Caco-2 (cell line): ENCODE measurements at regions not wholly inside any gene's neighbourhood (a gene's known extent, or its start where the extent isn't known, plus 50 kb on each side); places are given as distances from the start of the nearest gene placed in this dataset.

ENCODE experiments used
- BruUV-seq: library from RNA; stranded (reverse); fragments of 400-500 nt; replicated peaks from 2 replicates; lab custom pipeline; 2021; lab: Mats Ljungman, UMichigan
- CTCF ChIA-PET: fragments of 300-600 bp; sonication (Branson Sonifier 250); formaldehyde crosslinking; loops from one replicate; lab custom pipeline; 2022; ENCODE audit warnings: antibody characterized with exemption; lab: Charles Lee
- POLR2A ChIA-PET: fragments of 300-600 bp; sonication (Branson Sonifier 250); formaldehyde crosslinking; loops from one replicate; lab custom pipeline; 2022; ENCODE audit warnings: antibody characterized with exemption; lab: Charles Lee
- DNase-seq, 2 experiments: peaks; one replicate each; pipeline versions ENCODE4 v3.0.0 to v3.0.0-alpha.2; 2020 to 2022
- H3K27me3 ChIP-seq: replicated peaks from 2 replicates; pipeline ENCODE4 v1.6.0; 2011; ENCODE audit warnings: low read length; ENCODE audit not compliant: control insufficient read depth, insufficient read depth
- H3K36me3 ChIP-seq: 2 replicates; pipeline ENCODE4 v1.5.1; 2011; ENCODE audit warnings: low read length; ENCODE audit not compliant: control insufficient read depth, insufficient read depth
- H3K4me1 ChIP-seq: fragments of 250-450 bp; sonication (Bioruptor Pico); 2 replicates; pipeline ENCODE4 v1.5.1; 2020; ENCODE audit warnings: mild to moderate bottlenecking
- H3K4me3 ChIP-seq: 2 replicates; pipeline ENCODE4 v1.5.1; 2011; ENCODE audit warnings: low read depth, mild to moderate bottlenecking, control low read depth, low read length
- H3K9me3 ChIP-seq: fragments of 250-450 bp; sonication (Bioruptor Pico); 2 replicates; pipeline ENCODE4 v1.5.1; 2020; ENCODE audit warnings: mild to moderate bottlenecking, moderate library complexity
- H3K27ac Mint-ChIP-seq: one replicate; pipeline ENCODE4 v1.8.0; 2022; ENCODE audit warnings: mixed read lengths; ENCODE audit not compliant: unreplicated experiment
- H3K27me3 Mint-ChIP-seq: one replicate; pipeline ENCODE4 v1.8.0; 2022; ENCODE audit warnings: mixed read lengths; ENCODE audit not compliant: insufficient read depth, unreplicated experiment
- H3K36me3 Mint-ChIP-seq: one replicate; pipeline ENCODE4 v1.8.0; 2022; ENCODE audit warnings: mild to moderate bottlenecking, mixed read lengths; ENCODE audit not compliant: insufficient read depth, unreplicated experiment
- H3K4me1 Mint-ChIP-seq: one replicate; pipeline ENCODE4 v1.8.0; 2022; ENCODE audit warnings: low read depth, mixed read lengths; ENCODE audit not compliant: unreplicated experiment
- H3K4me3 Mint-ChIP-seq: one replicate; pipeline ENCODE4 v1.8.0; 2022; ENCODE audit warnings: mild to moderate bottlenecking, moderate library complexity, mixed read lengths; ENCODE audit not compliant: unreplicated experiment
- H3K9me3 Mint-ChIP-seq: one replicate; pipeline ENCODE4 v1.8.0; 2022; ENCODE audit warnings: mixed read lengths; ENCODE audit not compliant: unreplicated experiment
- CTCF ChIP-seq, 2 experiments: fragments of 200-600 bp in 1 of 2; IDR thresholded peaks; 1 replicate in 1 of 2; 2 replicates in 1 of 2; pipeline versions ENCODE4 v1.5.1 to v1.8.0; 2011 to 2022; ENCODE audit warnings: antibody characterized with exemption in 1 of 2, control low read depth in 1 of 2, inconsistent platforms in 1 of 2, low read depth in 1 of 2, low read length in 1 of 2, mild to moderate bottlenecking in 1 of 2, moderate library complexity in 1 of 2; ENCODE audit not compliant: insufficient read depth in 1 of 2, severe bottlenecking in 1 of 2, unreplicated experiment in 1 of 2
- intact Hi-C: fragments of 100-400 bp; cut with micrococcal nuclease; formaldehyde crosslinking; loops from one replicate; pipeline ENCODE4 v1.10.0; 2022; ENCODE audit not compliant: unreplicated experiment

GRCh38 chr13:61261746-61262472, 153.7 kb downstream of the PCDH20 start:
- Mint-ChIP-seq H3K4me1 (no peaks in the 10 kb centered on the region), H3K9me3 (no peaks in the 10 kb centered on the region), H3K27ac (no peak overlapping the region), H3K36me3 (no peaks in the 10 kb centered on the region), H3K27me3 (peaks cover 4% of the 10 kb centered on the region), H3K4me3 (no peak overlapping the region)
- TF ChIP-seq CTCF (IDR thresholded peaks at IDR 0.05; ENCODE audit: insufficient read depth in 1 of 2, low read depth in 1 of 2, low read length in 1 of 2, severe bottlenecking in 1 of 2, unreplicated experiment in 1 of 2): no peak
- CTCF ChIA-PET: no interaction called here
- Histone ChIP-seq H3K4me1 (no peaks in the 10 kb centered on the region), H3K27me3 (no peaks in the 10 kb centered on the region), H3K36me3 (no peaks in the 10 kb centered on the region), H3K4me3 (no peak overlapping the region), H3K9me3 (no peaks in the 10 kb centered on the region)
- DNase-seq: no peak
- no TSS peak for BruUV-seq
- POLR2A ChIA-PET: no interaction called here
- intact Hi-C loops: no loop called here

GRCh38 chr13:61258185-61258584, 157.5 kb downstream of the PCDH20 start:
- Histone ChIP-seq H3K4me3 (no peak overlapping the region), H3K27me3 (no peaks in the 10 kb centered on the region), H3K36me3 (no peaks in the 10 kb centered on the region), H3K4me1 (no peaks in the 10 kb centered on the region), H3K9me3 (no peaks in the 10 kb centered on the region)
- Mint-ChIP-seq H3K9me3 (no peaks in the 10 kb centered on the region), H3K4me3 (no peak overlapping the region), H3K27ac (no peak overlapping the region), H3K27me3 (peaks cover 4% of the 10 kb centered on the region), H3K4me1 (no peaks in the 10 kb centered on the region), H3K36me3 (no peaks in the 10 kb centered on the region)
- CTCF ChIA-PET: no interaction called here
- intact Hi-C loops: loop anchor here (5.0 kb wide), 1 partner anchor 301 kb away; no protein-coding TSS in a partner anchor
- DNase-seq: no peak
- POLR2A ChIA-PET: no interaction called here
- no TSS peak for BruUV-seq
- no peak for TF ChIP-seq CTCF (IDR thresholded peaks at IDR 0.05; ENCODE audit: insufficient read depth in 1 of 2, low read depth in 1 of 2, low read length in 1 of 2, severe bottlenecking in 1 of 2, unreplicated experiment in 1 of 2)

- Mint-ChIP-seq H3K27ac (no peak overlapping the region), H3K4me3 (no peak overlapping the region), H3K9me3 (no peaks in the 10 kb centered on the region), H3K27me3 (peaks cover 4% of the 10 kb centered on the region), H3K36me3 (no peaks in the 10 kb centered on the region), H3K4me1 (no peaks in the 10 kb centered on the region)
- POLR2A ChIA-PET: no interaction called here
- DNase-seq: peak in 1 of 2 experiments; percentile 18
- BruUV-seq: no TSS peak
- Histone ChIP-seq H3K4me1 (no peaks in the 10 kb centered on the region), H3K27me3 (no peaks in the 10 kb centered on the region), H3K9me3 (no peaks in the 10 kb centered on the region), H3K36me3 (no peaks in the 10 kb centered on the region), H3K4me3 (no peak overlapping the region)
- CTCF ChIA-PET: interaction anchor here (0.7 to 1.5 kb wide), 2 partner anchors 517 to 628 kb away, joined by 3 read pairs; no protein-coding TSS in a partner anchor
- intact Hi-C loops: loop anchor here (1.0 to 5.0 kb wide), 3 partner anchors 130 to 628 kb away; no protein-coding TSS in a partner anchor
- TF ChIP-seq CTCF (IDR thresholded peaks at IDR 0.05; ENCODE audit: insufficient read depth in 1 of 2, low read depth in 1 of 2, low read length in 1 of 2, severe bottlenecking in 1 of 2, unreplicated experiment in 1 of 2): peak in 1 of 2 experiments; percentile 52
Measured at GRCh38 chr13:61255040-61255796, 160.4 kb downstream of the PCDH20 start.
